Astrocyte of the spinal cord (primary cell): ENCODE measurements at regions not wholly inside any gene's neighbourhood (a gene's known extent, or its start where the extent isn't known, plus 50 kb on each side); places are given as distances from the start of the nearest gene placed in this dataset.
A peak's percentile ranks its signal among the peaks of the same experiment; 100 is the strongest.

Source experiments
- DNase-seq: peaks from one replicate; pipeline ENCODE4 v3.0.0; 2011; ENCODE audit warnings: low read depth, low spot score
- H3K4me3 ChIP-seq: 2 replicates; pipeline ENCODE4 v1.5.1; 2011; ENCODE audit warnings: low read depth, mild to moderate bottlenecking, low read length, moderate library complexity
- CTCF ChIP-seq: IDR thresholded peaks from 2 replicates; pipeline ENCODE4 v1.5.1; 2012; ENCODE audit warnings: low read depth, mild to moderate bottlenecking, low read length, inconsistent platforms
- in situ Hi-C: cut with HindIII; loops from 2 replicates; pipeline ENCODE4 v1.10.0; 2017; ENCODE audit warnings: low sequenced_read_pairs

GRCh38 chr9:7937761-7938491 is 138.3 kb upstream of the DMAC1 start:
- DNase-seq = no peak
- in situ Hi-C loops = no loop called here
- TF ChIP-seq CTCF = no peak
- no peak overlapping the region for H3K4me3 ChIP-seq

GRCh38 chr9:7936996-7937395 is 137.4 kb upstream of the DMAC1 start:
- no peak overlapping the region for H3K4me3 ChIP-seq
- DNase-seq = no peak
- in situ Hi-C loops = no loop called here
- TF ChIP-seq CTCF = no peak

- no peak for TF ChIP-seq CTCF
- in situ Hi-C loops = no loop called here
- no peak for DNase-seq
- no peak overlapping the region for H3K4me3 ChIP-seq
Observed at GRCh38 chr9:7936163-7936562, 136.6 kb upstream of the DMAC1 start.

- no peak overlapping the region for H3K4me3 ChIP-seq
- DNase-seq = peak; percentile 5
Observed at GRCh38 chr9:7935681-7936080, 136.1 kb upstream of the DMAC1 start.

GRCh38 chr9:7932767-7933166 is 133.2 kb upstream of the DMAC1 start:
- DNase-seq = no peak
- no peak overlapping the region for H3K4me3 ChIP-seq
- in situ Hi-C loops = no loop called here
- TF ChIP-seq CTCF = no peak

More at GRCh38 chr9:7935681-7936080, 136.1 kb upstream of the DMAC1 start:
- in situ Hi-C loops = no loop called here
- no peak for TF ChIP-seq CTCF

- no peak overlapping the region for H3K4me3 ChIP-seq
- in situ Hi-C loops = no loop called here
- no peak for TF ChIP-seq CTCF
- no peak for DNase-seq
Observed at GRCh38 chr9:7930613-7931012, 131.0 kb upstream of the DMAC1 start.
